Breast epithelium (tissue), 4 donors: ENCODE measurements at regions not wholly inside any gene's neighbourhood (a gene's known extent, or its start where the extent isn't known, plus 50 kb on each side); places are given as distances from the start of the nearest gene placed in this dataset.

Source experiments
- DNase-seq, 2 donors: peaks; one replicate each; pipeline ENCODE4 v3.0.0-alpha.2; 2019; ENCODE audit warnings: low spot score in 2 of 2
- H3K27ac ChIP-seq, 2 donors: fragments of 200-600 bp; sonication (generic) in 1 of 2; one replicate each; pipeline ENCODE4 v1.5.1; 2016 to 2019; ENCODE audit warnings: mild to moderate bottlenecking in 1 of 2
- H3K27me3 ChIP-seq, 2 donors: fragments of 200-600 bp; sonication (generic) in 1 of 2; one replicate each; pipeline versions ENCODE4 v1.5.1 to v1.6.0; 2017 to 2019; ENCODE audit warnings: control low read depth in 1 of 2, mild to moderate bottlenecking in 1 of 2
- H3K36me3 ChIP-seq: fragments of 200-600 bp; one replicate; pipeline ENCODE4 v1.5.1; 2019
- H3K4me1 ChIP-seq, 2 donors: fragments of 200-600 bp; sonication (generic); one replicate each; pipeline ENCODE4 v1.5.1; 2016 to 2019; ENCODE audit warnings: control low read depth in 1 of 2
- H3K4me3 ChIP-seq, 3 donors: fragments of 200-600 bp; sonication (generic); 1 replicate in 2 of 3; 2 replicates in 1 of 3; pipeline ENCODE4 v1.5.1; 2016 to 2019; ENCODE audit warnings: mild to moderate bottlenecking in 3 of 3, moderate library complexity in 2 of 3
- H3K9me3 ChIP-seq, 2 donors: fragments of 200-600 bp; sonication (generic) in 1 of 2; one replicate each; pipeline ENCODE4 v1.5.1; 2016 to 2019; ENCODE audit warnings: control low read depth in 1 of 2
- POLR2A ChIP-seq: fragments of 450-650 bp; IDR thresholded peaks from one replicate; pipeline ENCODE4 v1.6.1; 2016; ENCODE audit warnings: antibody characterized with exemption, mild to moderate bottlenecking, moderate library complexity
- POLR2AphosphoS5 ChIP-seq, 3 donors: sonication (generic); formaldehyde crosslinking; IDR thresholded peaks; one replicate each; pipeline ENCODE4 v1.6.1; 2017; ENCODE audit warnings: antibody characterized with exemption in 3 of 3
- intact Hi-C: fragments of 100-400 bp; cut with DNase I; formaldehyde crosslinking; loops from one replicate; pipeline ENCODE4 v1.15.1; 2023; ENCODE audit warnings: low total_unique reads
- TF ChIP-seq, protein P1 (sequence below), 3 donors: fragments of 450-650 bp; IDR thresholded peaks; one replicate each; pipeline ENCODE4 v1.5.1; 2016 to 2017; ENCODE audit warnings: antibody characterized with exemption in 3 of 3, mild to moderate bottlenecking in 3 of 3, moderate library complexity in 3 of 3

GRCh38 chr14:89720741-89721729, 233.5 kb downstream of the EFCAB11 start:
- peak in 1 of 2 donors; percentile 40 for DNase-seq
- H3K27me3 ChIP-seq = no peaks in the 10 kb centered on the region
- TF ChIP-seq, protein P1, sequence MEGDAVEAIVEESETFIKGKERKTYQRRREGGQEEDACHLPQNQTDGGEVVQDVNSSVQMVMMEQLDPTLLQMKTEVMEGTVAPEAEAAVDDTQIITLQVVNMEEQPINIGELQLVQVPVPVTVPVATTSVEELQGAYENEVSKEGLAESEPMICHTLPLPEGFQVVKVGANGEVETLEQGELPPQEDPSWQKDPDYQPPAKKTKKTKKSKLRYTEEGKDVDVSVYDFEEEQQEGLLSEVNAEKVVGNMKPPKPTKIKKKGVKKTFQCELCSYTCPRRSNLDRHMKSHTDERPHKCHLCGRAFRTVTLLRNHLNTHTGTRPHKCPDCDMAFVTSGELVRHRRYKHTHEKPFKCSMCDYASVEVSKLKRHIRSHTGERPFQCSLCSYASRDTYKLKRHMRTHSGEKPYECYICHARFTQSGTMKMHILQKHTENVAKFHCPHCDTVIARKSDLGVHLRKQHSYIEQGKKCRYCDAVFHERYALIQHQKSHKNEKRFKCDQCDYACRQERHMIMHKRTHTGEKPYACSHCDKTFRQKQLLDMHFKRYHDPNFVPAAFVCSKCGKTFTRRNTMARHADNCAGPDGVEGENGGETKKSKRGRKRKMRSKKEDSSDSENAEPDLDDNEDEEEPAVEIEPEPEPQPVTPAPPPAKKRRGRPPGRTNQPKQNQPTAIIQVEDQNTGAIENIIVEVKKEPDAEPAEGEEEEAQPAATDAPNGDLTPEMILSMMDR (IDR thresholded peaks at IDR 0.05) = no peak
- TF ChIP-seq POLR2AphosphoS5 (IDR thresholded peaks at IDR 0.05) = peak in 2 of 3 donors; percentile 18 to 38
- no peak for TF ChIP-seq POLR2A
- H3K4me1 ChIP-seq = no peaks in the 10 kb centered on the region
- no peaks in the 10 kb centered on the region for H3K9me3 ChIP-seq
- H3K27ac ChIP-seq = no peak overlapping the region
- H3K36me3 ChIP-seq = no peaks in the 10 kb centered on the region
- H3K4me3 ChIP-seq = no peak overlapping the region
- intact Hi-C loops = no loop called here

- DNase-seq = no peak
- Histone ChIP-seq H3K27ac (no peak overlapping the region), H3K9me3 (no peaks in the 10 kb centered on the region), H3K4me3 (no peak overlapping the region), H3K4me1 (no peaks in the 10 kb centered on the region), H3K36me3 (no peaks in the 10 kb centered on the region), H3K27me3 (no peaks in the 10 kb centered on the region)
- intact Hi-C loops = no loop called here
- TF ChIP-seq POLR2AphosphoS5 (IDR thresholded peaks at IDR 0.05) (no peak), POLR2A (no peak)
- TF ChIP-seq, protein P1 (IDR thresholded peaks at IDR 0.05) = no peak
Measured at GRCh38 chr14:89720076-89720687, 234.3 kb downstream of the EFCAB11 start.

DNA sequence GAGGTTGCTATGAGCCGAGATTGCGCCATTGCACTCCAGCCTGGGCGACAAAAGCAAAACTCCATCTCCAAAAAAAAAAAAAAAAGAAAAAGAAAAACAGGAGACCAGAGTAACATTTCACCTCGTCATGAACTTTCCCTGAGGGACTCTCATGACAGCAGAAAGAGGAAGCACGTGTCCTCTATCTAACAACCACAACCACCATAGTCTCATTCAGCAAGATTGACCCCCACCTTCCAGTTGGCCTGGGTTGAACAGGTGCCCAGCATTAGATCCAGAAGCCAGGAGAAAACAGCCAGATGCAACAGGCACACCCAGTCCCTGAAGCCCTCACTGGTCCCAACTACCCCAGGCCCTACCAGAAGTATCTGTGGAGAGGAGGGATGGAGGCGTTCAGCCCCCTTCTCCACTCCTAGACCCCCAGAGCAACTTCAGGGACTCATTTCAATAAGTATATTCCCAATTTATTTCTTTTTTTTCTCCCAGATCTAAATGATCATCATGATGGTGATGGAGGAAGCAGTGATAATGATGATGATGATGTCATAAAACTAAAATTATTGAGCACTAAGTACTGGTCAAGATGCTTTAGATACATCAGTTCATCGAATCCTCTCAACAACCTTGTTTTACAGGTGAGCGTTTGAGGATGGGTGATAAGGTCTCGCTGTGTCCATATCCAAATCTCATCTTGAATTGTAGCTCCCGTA, 235.0 kb downstream of the EFCAB11 start:
- Histone ChIP-seq H3K9me3 (no peaks in the 10 kb centered on the region), H3K4me1 (no peaks in the 10 kb centered on the region), H3K27ac (no peak overlapping the region), H3K36me3 (no peaks in the 10 kb centered on the region), H3K27me3 (no peaks in the 10 kb centered on the region), H3K4me3 (no peak overlapping the region)
- intact Hi-C loops = no loop called here
- TF ChIP-seq POLR2AphosphoS5 (IDR thresholded peaks at IDR 0.05) (no peak), POLR2A (no peak)
- TF ChIP-seq, protein P1 (IDR thresholded peaks at IDR 0.05) = no peak
- no peak for DNase-seq

DNA sequence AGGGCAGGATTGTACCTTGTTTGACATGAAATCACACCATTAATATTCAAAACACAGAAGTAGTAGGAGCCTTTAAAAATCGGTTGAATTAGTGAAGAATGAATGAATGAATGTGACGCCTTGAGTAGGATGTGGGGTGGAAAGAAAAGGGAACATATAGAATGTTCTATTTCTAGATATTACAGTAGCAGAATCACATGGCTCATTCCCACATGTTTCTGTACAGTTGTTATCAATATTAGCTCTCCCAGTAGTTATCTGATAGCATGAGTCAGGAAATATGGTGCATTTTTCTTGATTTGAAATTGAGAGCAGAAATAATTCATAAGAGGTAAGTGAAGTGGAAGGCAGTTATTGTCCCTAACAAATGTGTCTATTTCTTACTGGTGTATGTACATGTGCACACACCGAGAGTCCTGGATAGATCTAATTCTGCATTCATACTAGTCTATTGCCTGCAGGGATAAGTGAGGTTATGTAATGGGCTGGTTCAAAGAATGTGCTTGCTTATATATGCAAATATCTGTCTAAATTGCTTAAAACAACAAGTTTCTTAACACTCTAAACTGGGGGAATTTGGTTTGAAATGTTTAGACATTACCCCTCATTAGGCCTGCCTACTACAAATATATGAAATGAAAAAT, 245.4 kb downstream of the EFCAB11 start:
- intact Hi-C loops = no loop called here
- Histone ChIP-seq H3K9me3 (no peaks in the 10 kb centered on the region), H3K27me3 (no peaks in the 10 kb centered on the region), H3K27ac (no peak overlapping the region), H3K4me3 (no peak overlapping the region), H3K36me3 (no peaks in the 10 kb centered on the region), H3K4me1 (no peaks in the 10 kb centered on the region)
- TF ChIP-seq POLR2AphosphoS5 (IDR thresholded peaks at IDR 0.05) = no peak
- no peak for TF ChIP-seq POLR2A
- TF ChIP-seq, protein P1 (IDR thresholded peaks at IDR 0.05) = no peak
- DNase-seq = no peak
